ENCODE measurements at regions not wholly inside any gene's neighbourhood (a gene's known extent, or its start where the extent isn't known, plus 50 kb on each side); places are given as distances from the start of the nearest gene placed in this dataset.

DNA sequence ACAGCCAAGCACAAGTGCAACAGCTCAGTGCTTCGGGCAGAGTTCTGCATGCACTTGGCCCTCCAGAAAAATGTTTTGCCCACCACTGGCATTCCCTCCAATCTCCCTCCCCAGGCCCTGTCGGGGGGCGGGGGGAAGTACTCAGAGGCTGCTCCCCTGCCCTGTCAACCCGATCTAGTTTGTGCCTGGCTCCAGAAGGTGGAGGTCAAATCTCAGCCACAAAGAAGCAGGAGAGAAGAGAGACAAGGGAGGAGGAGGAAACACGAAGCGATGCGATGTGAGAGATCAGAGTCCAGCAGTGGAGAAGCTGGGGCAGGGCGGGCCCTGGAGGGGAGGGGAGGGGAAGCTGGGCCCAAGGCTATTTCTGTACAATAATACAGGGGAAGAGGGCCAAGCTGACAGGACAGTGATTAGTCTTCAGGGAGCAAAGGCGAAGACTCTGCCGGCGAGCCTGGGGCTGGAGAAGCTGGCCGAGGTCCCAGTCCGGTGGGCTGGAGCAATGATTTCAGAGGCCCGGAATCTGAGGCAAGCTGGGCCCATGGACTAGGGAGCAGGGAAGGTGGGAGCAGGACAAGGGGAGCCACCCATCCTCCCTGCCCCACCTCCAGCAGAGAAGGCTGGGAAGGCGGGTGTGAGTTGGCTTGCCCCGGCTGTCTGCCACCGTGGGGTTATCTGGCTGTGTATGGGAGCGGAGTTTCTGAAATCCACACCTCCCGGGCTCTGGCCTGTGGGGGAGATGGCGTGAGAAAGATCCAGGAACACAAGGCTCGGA is 167.1 kb downstream of the EFNB1 start:
- no peak for TF ChIP-seq POLR2AphosphoS5 (IDR thresholded peaks at IDR 0.05)
- TF ChIP-seq EP300 (IDR thresholded peaks at IDR 0.05), result no peak
- no peak for TF ChIP-seq CTCF (IDR thresholded peaks at IDR 0.05)

All from stomach (tissue), 4 donors.